ENCODE measurements at regions not wholly inside any gene's neighbourhood (a gene's known extent, or its start where the extent isn't known, plus 50 kb on each side); places are given as distances from the start of the nearest gene placed in this dataset.

DNA sequence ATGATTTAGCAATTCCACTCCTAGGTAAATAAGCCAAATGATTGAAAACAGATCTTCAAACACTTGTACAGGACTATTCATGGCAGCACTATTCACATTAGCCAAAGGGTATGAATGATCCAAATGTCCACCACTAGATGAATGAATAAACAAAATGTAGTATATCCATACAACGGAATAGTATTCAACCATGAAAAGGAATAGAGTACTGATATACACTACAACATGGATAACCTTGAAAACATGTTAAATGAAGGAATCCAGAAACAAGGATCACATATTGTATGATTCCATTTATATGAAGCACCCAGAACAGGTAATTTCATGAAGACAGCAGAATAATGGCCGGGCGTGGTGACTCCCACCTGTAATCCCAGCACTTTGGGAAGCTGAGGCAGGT is 78.2 kb upstream of the IGF1R start:
- no peak for TF ChIP-seq EZH2 (IDR thresholded peaks at IDR 0.05; ENCODE audit: insufficient read depth, poor library complexity, severe bottlenecking)
- no peak for TF ChIP-seq EZH2phosphoT487 (IDR thresholded peaks at IDR 0.05; ENCODE audit: insufficient read depth, low read depth)
